ENCODE measurements at regions not wholly inside any gene's neighbourhood (a gene's known extent, or its start where the extent isn't known, plus 50 kb on each side); places are given as distances from the start of the nearest gene placed in this dataset.
"Not testable (repeated sequence)": the region's sequence is repeated elsewhere in the genome, so short reads cannot be mapped to it uniquely, and the experiment has no call there.

DNA sequence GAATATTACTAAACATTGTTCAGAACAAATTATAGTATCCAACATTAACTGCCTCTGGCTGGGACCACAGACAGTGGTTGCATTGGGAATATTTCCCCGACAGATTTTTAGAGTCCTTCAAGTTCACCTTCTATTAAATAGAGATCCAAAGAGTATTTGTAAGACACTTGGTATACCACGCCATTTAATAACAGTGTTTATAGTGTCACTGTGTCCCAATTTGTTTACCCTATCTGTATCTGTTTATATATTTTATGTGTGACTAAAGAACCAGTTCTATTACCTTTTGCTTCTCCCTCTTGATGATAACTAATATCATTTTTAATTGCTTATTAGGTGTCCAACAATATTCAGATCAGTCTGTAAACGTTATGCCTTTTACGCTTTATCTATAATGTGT, 191.3 kb upstream of the IRX5 start:
- no peak for FAIRE-seq
- Histone ChIP-seq H3K4me3 (no peak overlapping the region), H3K27ac (no peak overlapping the region), H3K9me3 (no peaks in the 10 kb centered on the region), H3K4me2 (no peak overlapping the region), H3K4me1 (no peaks in the 10 kb centered on the region)
- ATAC-seq: no peak
- no peak for TF ChIP-seq MYC (IDR thresholded peaks at IDR 0.05; ENCODE audit: borderline replicate concordance, low read length)
- TF ChIP-seq MAFK (IDR thresholded peaks at IDR 0.05; ENCODE audit: partially characterized antibody): no peak
- TF ChIP-seq ESRRA (IDR thresholded peaks at IDR 0.05; ENCODE audit: borderline replicate concordance, low read length): no peak
- no peak for TF ChIP-seq SREBF2 (IDR thresholded peaks at IDR 0.05)
- TF ChIP-seq FOSB (CRISPR knock-in tag; IDR thresholded peaks at IDR 0.05): no peak
- TF ChIP-seq TP53 (CRISPR knock-in tag; IDR thresholded peaks at IDR 0.05): no peak
- no peak for TF ChIP-seq NPAS2 (CRISPR knock-in tag; IDR thresholded peaks at IDR 0.05; ENCODE audit: borderline replicate concordance)
- TF ChIP-seq CEBPB (IDR thresholded peaks at IDR 0.05): no peak
- TF ChIP-seq, protein P1, sequence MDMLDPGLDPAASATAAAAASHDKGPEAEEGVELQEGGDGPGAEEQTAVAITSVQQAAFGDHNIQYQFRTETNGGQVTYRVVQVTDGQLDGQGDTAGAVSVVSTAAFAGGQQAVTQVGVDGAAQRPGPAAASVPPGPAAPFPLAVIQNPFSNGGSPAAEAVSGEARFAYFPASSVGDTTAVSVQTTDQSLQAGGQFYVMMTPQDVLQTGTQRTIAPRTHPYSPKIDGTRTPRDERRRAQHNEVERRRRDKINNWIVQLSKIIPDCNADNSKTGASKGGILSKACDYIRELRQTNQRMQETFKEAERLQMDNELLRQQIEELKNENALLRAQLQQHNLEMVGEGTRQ (IDR thresholded peaks at IDR 0.05): no peak
- no peak for TF ChIP-seq EHF (CRISPR knock-in tag; IDR thresholded peaks at IDR 0.05)
- no peak for TF ChIP-seq CHD2 (IDR thresholded peaks at IDR 0.05; ENCODE audit: low read length, partially characterized antibody)
- TF ChIP-seq GATA3 (IDR thresholded peaks at IDR 0.05; ENCODE audit: borderline replicate concordance): no peak
- DNase-seq (ENCODE audit: low read depth in 1 of 2, low spot score in 1 of 2): no peak
- ChIA-PET POLR2A (no interaction called here), CTCF (no interaction called here)
- 6% methylated on average over 4 of the region's 4 CpGs for WGBS (ENCODE audit: missing lambda C conversion rate)

DNA sequence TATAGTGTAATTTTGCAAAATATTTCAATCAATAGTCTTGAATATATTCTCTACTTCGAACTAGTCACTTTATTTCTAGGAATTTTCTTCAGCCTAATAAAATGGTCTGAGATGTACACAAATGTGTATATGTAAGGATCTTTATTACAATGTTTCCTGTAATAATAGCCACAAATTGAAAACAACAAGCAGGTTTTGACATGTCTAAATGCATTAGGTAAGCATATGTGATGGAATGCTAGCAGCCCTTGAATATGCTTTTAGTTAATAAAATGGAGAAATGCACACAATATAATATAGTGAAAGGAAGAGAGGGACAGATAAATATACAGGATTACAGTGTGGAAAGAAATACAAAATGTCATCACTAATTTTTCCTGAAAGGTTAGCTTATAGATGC, 196.5 kb upstream of the IRX5 start:
- 0% methylated on average over 1 of the region's 1 CpG for WGBS (ENCODE audit: missing lambda C conversion rate)
- no peak overlapping the region for H3K4me2 ChIP-seq
- POLR2A ChIA-PET: no interaction called here

DNA sequence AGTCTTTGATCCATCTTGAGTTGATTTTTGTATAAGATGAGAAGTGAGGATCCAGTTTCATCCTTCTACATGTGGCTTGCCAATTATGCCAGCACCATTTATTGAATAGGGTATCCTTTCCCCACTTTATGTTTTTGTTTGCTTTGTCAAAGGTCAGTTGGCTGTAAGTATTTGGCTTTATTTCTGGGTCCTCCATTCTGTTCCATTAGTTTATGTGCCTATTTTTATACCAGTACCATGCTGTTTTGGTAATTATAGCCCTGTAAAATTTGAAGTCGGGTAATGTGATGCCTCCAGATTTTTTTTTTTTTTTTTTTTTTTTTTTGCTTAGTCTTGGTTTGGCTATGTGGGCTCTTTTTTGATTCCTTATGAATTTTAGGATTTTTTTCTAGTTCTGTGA, 203.0 kb upstream of the IRX5 start:
- DNase-seq (ENCODE audit: low read depth in 1 of 2, low spot score in 1 of 2); H3K27ac ChIP-seq; H3K4me3 ChIP-seq; H3K4me2 ChIP-seq; CTCF ChIA-PET; H3K4me1 ChIP-seq; POLR2A ChIA-PET; ATAC-seq; FAIRE-seq; H3K9me3 ChIP-seq: not testable (repeated sequence)
- 0% methylated on average over 1 of the region's 1 CpG for WGBS (ENCODE audit: missing lambda C conversion rate)

More for the DNA sequence above, 196.5 kb upstream of the IRX5 start:
- CTCF ChIA-PET: no interaction called here
- no peak for FAIRE-seq
- ATAC-seq: no peak
- Histone ChIP-seq H3K27ac (no peak overlapping the region), H3K4me3 (no peak overlapping the region), H3K9me3 (no peaks in the 10 kb centered on the region), H3K4me1 (no peaks in the 10 kb centered on the region)
- TF ChIP-seq ZSCAN20 (CRISPR knock-in tag; IDR thresholded peaks at IDR 0.05) (no peak), POLR2A (IDR thresholded peaks at IDR 0.05; ENCODE audit: low read length) (no peak), HOXB13 (CRISPR knock-in tag; IDR thresholded peaks at IDR 0.05; ENCODE audit: low read depth) (no peak), EP300 (IDR thresholded peaks at IDR 0.05) (no peak), ZNF302 (CRISPR knock-in tag; IDR thresholded peaks at IDR 0.05) (no peak), FOSB (CRISPR knock-in tag; IDR thresholded peaks at IDR 0.05) (no peak), GATA3 (IDR thresholded peaks at IDR 0.05; ENCODE audit: borderline replicate concordance) (no peak)
- TF ChIP-seq, protein P2, sequence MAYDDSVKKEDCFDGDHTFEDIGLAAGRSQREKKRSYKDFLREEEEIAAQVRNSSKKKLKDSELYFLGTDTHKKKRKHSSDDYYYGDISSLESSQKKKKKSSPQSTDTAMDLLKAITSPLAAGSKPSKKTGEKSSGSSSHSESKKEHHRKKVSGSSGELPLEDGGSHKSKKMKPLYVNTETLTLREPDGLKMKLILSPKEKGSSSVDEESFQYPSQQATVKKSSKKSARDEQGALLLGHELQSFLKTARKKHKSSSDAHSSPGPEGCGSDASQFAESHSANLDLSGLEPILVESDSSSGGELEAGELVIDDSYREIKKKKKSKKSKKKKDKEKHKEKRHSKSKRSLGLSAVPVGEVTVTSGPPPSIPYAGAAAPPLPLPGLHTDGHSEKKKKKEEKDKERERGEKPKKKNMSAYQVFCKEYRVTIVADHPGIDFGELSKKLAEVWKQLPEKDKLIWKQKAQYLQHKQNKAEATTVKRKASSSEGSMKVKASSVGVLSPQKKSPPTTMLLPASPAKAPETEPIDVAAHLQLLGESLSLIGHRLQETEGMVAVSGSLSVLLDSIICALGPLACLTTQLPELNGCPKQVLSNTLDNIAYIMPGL (CRISPR knock-in tag; IDR thresholded peaks at IDR 0.05; ENCODE audit: borderline replicate concordance): no peak
- TF ChIP-seq, protein P3, sequence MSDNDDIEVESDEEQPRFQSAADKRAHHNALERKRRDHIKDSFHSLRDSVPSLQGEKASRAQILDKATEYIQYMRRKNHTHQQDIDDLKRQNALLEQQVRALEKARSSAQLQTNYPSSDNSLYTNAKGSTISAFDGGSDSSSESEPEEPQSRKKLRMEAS (IDR thresholded peaks at IDR 0.05): no peak
- no peak for DNase-seq (ENCODE audit: low read depth in 1 of 2, low spot score in 1 of 2)

DNA sequence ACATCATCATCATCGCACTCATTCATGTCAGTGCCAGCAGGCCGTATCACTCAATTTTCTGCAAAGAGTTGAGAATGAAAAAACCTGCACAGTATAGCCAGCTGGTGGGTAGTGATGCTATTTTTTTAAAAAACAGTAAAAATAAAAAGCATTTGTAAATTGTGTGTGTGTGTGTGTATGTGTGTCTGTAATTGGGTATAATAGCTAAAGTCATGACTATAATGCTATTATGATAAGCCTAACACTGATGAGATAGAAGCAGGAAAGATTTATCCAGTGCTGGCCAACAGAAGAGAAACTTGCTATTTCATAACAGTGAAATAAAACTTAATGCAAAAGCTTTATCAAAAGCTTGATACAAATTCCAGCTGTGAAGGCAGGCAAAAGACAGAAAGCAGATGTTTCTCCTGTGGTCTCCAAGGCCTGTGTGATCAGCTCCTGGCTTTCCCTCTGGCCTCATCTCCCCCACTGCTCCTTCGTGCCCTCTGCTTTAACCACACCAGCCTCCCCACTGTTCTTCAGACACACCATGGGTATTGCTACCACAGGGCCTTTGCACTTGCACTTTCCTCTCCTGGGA, 206.2 kb upstream of the IRX5 start:
- no peaks in the 10 kb centered on the region for H3K4me1 ChIP-seq
- POLR2A ChIA-PET: no interaction called here
- H3K27ac ChIP-seq: no peak overlapping the region
- no peak overlapping the region for H3K4me3 ChIP-seq
- CTCF ChIA-PET: no interaction called here
- no peak for DNase-seq (ENCODE audit: low read depth in 1 of 2, low spot score in 1 of 2)
- no peak for ATAC-seq
- H3K9me3 ChIP-seq: no peaks in the 10 kb centered on the region
- no peak overlapping the region for H3K4me2 ChIP-seq
- FAIRE-seq: no peak
- TF ChIP-seq ZSCAN20 (CRISPR knock-in tag; IDR thresholded peaks at IDR 0.05) (no peak), TFCP2L1 (CRISPR knock-in tag; IDR thresholded peaks at IDR 0.05) (no peak), BHLHE40 (IDR thresholded peaks at IDR 0.05; ENCODE audit: low read depth, low read length) (no peak), EHMT2 (IDR thresholded peaks at IDR 0.05; ENCODE audit: low read depth) (no peak), POLR2AphosphoS2 (conservative IDR thresholded peaks at IDR 0.05; ENCODE audit: low read length) (no peak), ZNF302 (CRISPR knock-in tag; IDR thresholded peaks at IDR 0.05) (no peak), MAFK (IDR thresholded peaks at IDR 0.05; ENCODE audit: partially characterized antibody) (no peak)
- 35% methylated on average over 3 of the region's 3 CpGs for WGBS (ENCODE audit: missing lambda C conversion rate)

Data from A549 (cell line).